HG03520 (cell line): ENCODE measurements at regions not wholly inside any gene's neighbourhood (a gene's known extent, or its start where the extent isn't known, plus 50 kb on each side); places are given as distances from the start of the nearest gene placed in this dataset.

Source experiments
- ATAC-seq: cut with Tn5 transposase; IDR thresholded peaks from one replicate; pipeline ENCODE4 v1.9.1; 2021; ENCODE audit warnings: mild to moderate bottlenecking, moderate library complexity; ENCODE audit not compliant: unreplicated experiment

GRCh38 chr21:32184485-32184884 lies 94.4 kb downstream of the MIS18A start:
- ATAC-seq: no peak

- ATAC-seq: no peak
Observed at GRCh38 chr21:32184065-32184464, 94.8 kb downstream of the MIS18A start.

- ATAC-seq: no peak
Observed at GRCh38 chr21:32183396-32183795, 95.5 kb downstream of the MIS18A start.

- no peak for ATAC-seq
Observed at GRCh38 chr21:32182449-32182848, 96.4 kb downstream of the MIS18A start.

GRCh38 chr21:32181457-32181856 lies 97.4 kb downstream of the MIS18A start:
- no peak for ATAC-seq

GRCh38 chr21:32174819-32175218 lies 104.0 kb downstream of the MIS18A start:
- no peak for ATAC-seq

- ATAC-seq: no peak
Observed at GRCh38 chr21:32173121-32173724, 105.6 kb downstream of the MIS18A start.

GRCh38 chr21:32172106-32172505 lies 106.7 kb downstream of the MIS18A start:
- no peak for ATAC-seq

GRCh38 chr21:32167513-32167912 lies 111.3 kb downstream of the MIS18A start:
- ATAC-seq: no peak

- no peak for ATAC-seq
Observed at GRCh38 chr21:32163386-32163785, 115.5 kb downstream of the MIS18A start.

- no peak for ATAC-seq
Observed at GRCh38 chr21:32162727-32163320, 116.0 kb downstream of the MIS18A start.

- no peak for ATAC-seq
Observed at GRCh38 chr21:32155226-32155625, 123.6 kb downstream of the MIS18A start.

GRCh38 chr21:32147041-32147440 lies 131.8 kb downstream of the MIS18A start:
- ATAC-seq: no peak

- no peak for ATAC-seq
Observed at GRCh38 chr21:32144851-32145250, 134.0 kb downstream of the MIS18A start.

- ATAC-seq: no peak
Observed at GRCh38 chr21:32143241-32143939, 135.5 kb downstream of the MIS18A start.

- no peak for ATAC-seq
Observed at GRCh38 chr21:32141318-32141633, 137.6 kb downstream of the MIS18A start.

GRCh38 chr21:32140604-32141317 lies 138.1 kb downstream of the MIS18A start:
- no peak for ATAC-seq

- ATAC-seq: no peak
Observed at GRCh38 chr21:32140151-32140550, 138.7 kb downstream of the MIS18A start.

GRCh38 chr21:32138658-32139057 lies 140.2 kb downstream of the MIS18A start:
- no peak for ATAC-seq

GRCh38 chr21:32137931-32138330 lies 140.9 kb downstream of the MIS18A start:
- no peak for ATAC-seq

- ATAC-seq: no peak
Observed at GRCh38 chr21:32137266-32137665, 141.6 kb downstream of the MIS18A start.

GRCh38 chr21:32136546-32136945 lies 142.3 kb downstream of the MIS18A start:
- no peak for ATAC-seq
